Upper lobe of left lung (tissue), 6 donors: ENCODE measurements at regions not wholly inside any gene's neighbourhood (a gene's known extent, or its start where the extent isn't known, plus 50 kb on each side); places are given as distances from the start of the nearest gene placed in this dataset.

Experiments used
- ATAC-seq, 2 donors: fragments of 200-7000 bp; cut with Tn5 transposase; one replicate each; pipeline ENCODE4 v1.9.1; 2022; ENCODE audit warnings: mild to moderate bottlenecking in 2 of 2, moderate library complexity in 2 of 2; ENCODE audit not compliant: low FRiP score in 2 of 2
- DNase-seq, 2 donors: peaks; one replicate each; pipeline ENCODE4 v3.0.0-alpha.2; 2019 to 2020
- H3K27ac ChIP-seq, 4 donors: fragments of 200-600 bp; sonication (generic); one replicate each; pipeline ENCODE4 v1.5.1; 2016 to 2019
- H3K27me3 ChIP-seq, 4 donors: fragments of 200-600 bp; sonication (generic); one replicate each; pipeline ENCODE4 v1.5.1; 2017 to 2019
- H3K36me3 ChIP-seq, 4 donors: fragments of 200-600 bp; sonication (generic); one replicate each; pipeline ENCODE4 v1.5.1; 2016 to 2019
- H3K4me1 ChIP-seq, 4 donors: fragments of 200-600 bp; sonication (generic); one replicate each; pipeline ENCODE4 v1.5.1; 2018 to 2019
- H3K4me3 ChIP-seq, 4 donors: fragments of 200-600 bp; sonication (generic); one replicate each; pipeline ENCODE4 v1.5.1; 2017 to 2019; ENCODE audit warnings: mild to moderate bottlenecking in 2 of 4, moderate library complexity in 1 of 4
- H3K9me3 ChIP-seq, 4 donors: fragments of 200-600 bp; sonication (generic); one replicate each; pipeline ENCODE4 v1.5.1; 2018 to 2019
- CTCF ChIP-seq, 6 experiments: fragments of 450-650 bp in 4 of 6; fragments of 200-600 bp in 2 of 6; sonication (generic) in 2 of 6; IDR thresholded peaks; one replicate each; pipeline ENCODE4 v1.5.1; 2016 to 2019; ENCODE audit warnings: antibody characterized with exemption in 6 of 6
- EP300 ChIP-seq, 4 donors: sonication (generic); formaldehyde crosslinking; IDR thresholded peaks; one replicate each; pipeline ENCODE4 v1.5.1; 2017; ENCODE audit warnings: antibody characterized with exemption in 4 of 4, control low read depth in 2 of 4
- POLR2A ChIP-seq, 4 donors: fragments of 450-650 bp; IDR thresholded peaks; one replicate each; pipeline ENCODE4 v1.5.1; 2016 to 2017; ENCODE audit warnings: antibody characterized with exemption in 4 of 4, mild to moderate bottlenecking in 2 of 4
- POLR2AphosphoS5 ChIP-seq, 2 donors: sonication (generic); formaldehyde crosslinking; IDR thresholded peaks; one replicate each; pipeline ENCODE4 v1.5.1; 2017; ENCODE audit warnings: antibody characterized with exemption in 2 of 2
- WGBS, 2 donors: methylation state at CpG; one replicate each; pipeline ENCODE4 v1.1.5; 2017 to 2018; 5-methylcytosine and 5-hydroxymethylcytosine counted together
- donor health status: DM: no; HTN: no; CAD: no; lungs with moderate emphysema.
- donor health status: DM: no; HTN: yes; CAD: no; lungs with severe emphysema.

DNA sequence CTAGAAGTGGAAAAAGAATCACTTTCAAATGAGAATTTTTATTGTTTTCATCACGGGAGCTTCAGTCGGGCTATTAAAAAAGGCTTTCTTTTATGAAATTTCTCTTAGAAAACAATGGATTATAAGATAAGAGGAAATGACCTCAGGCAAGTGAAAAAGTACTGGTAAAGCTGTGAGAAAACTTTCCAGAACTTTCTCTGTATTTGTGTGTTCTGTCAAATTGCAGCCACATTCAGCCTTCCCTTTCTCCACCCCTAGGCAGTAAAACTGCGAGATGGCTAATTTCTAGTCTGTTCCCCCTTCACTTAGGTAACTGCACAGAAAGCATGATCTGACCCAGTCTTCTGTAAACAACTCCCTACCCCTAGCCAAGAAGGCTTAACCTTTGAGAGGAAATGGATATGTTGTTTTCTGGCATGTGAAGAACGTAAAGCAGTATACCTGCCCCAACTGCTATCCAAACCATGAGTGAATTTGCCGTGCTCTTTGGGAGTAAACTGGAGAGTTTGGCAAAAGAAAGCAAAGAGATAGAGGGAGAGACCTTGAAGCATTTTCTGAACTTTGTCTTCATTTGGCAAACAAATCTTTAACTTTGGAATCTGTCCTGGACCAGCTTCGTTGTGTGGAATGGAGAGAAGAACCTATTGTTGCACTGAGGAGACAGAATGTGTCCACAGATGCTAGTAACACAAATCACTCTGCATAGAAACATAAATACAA, 105.4 kb downstream of the ETAA1 start:
- DNase-seq (no peak), ATAC-seq (no peak)
- H3K4me1 ChIP-seq = no peaks in the 10 kb centered on the region
- WGBS, 2 donors = 76 to 78% methylated on average over 6 of the region's 6 CpGs
- no peak overlapping the region for H3K27ac ChIP-seq
- H3K27me3 ChIP-seq = no peaks in the 10 kb centered on the region
- no peaks in the 10 kb centered on the region for H3K9me3 ChIP-seq
- TF ChIP-seq CTCF (IDR thresholded peaks at IDR 0.05) (no peak), POLR2A (IDR thresholded peaks at IDR 0.05) (no peak), POLR2AphosphoS5 (IDR thresholded peaks at IDR 0.05) (no peak), EP300 (IDR thresholded peaks at IDR 0.05) (no peak)
- no peak overlapping the region for H3K4me3 ChIP-seq
- no peaks in the 10 kb centered on the region for H3K36me3 ChIP-seq

GRCh38 chr2:67503066-67503795, 106.1 kb downstream of the ETAA1 start:
- Histone ChIP-seq H3K27ac (no peak overlapping the region), H3K27me3 (no peaks in the 10 kb centered on the region), H3K4me3 (no peak overlapping the region), H3K9me3 (no peaks in the 10 kb centered on the region), H3K36me3 (no peaks in the 10 kb centered on the region), H3K4me1 (no peaks in the 10 kb centered on the region)
- 62 to 77% methylated on average over 4 of the region's 4 CpGs for WGBS, 2 donors
- ATAC-seq = peak in 1 of 2 donors; percentile 29
- no peak for DNase-seq
- TF ChIP-seq POLR2A (IDR thresholded peaks at IDR 0.05) (no peak), POLR2AphosphoS5 (IDR thresholded peaks at IDR 0.05) (no peak), CTCF (IDR thresholded peaks at IDR 0.05) (no peak), EP300 (IDR thresholded peaks at IDR 0.05) (no peak)

- DNase-seq = no peak
- H3K36me3 ChIP-seq = no peaks in the 10 kb centered on the region
- H3K4me1 ChIP-seq = peaks cover 0 to 4% (median 0%) of the 10 kb centered on the region in 4 donors
- no peaks in the 10 kb centered on the region for H3K9me3 ChIP-seq
- ATAC-seq = no peak
- no peaks in the 10 kb centered on the region for H3K27me3 ChIP-seq
- H3K27ac ChIP-seq = no peak overlapping the region
- 61 to 67% methylated on average over 3 of the region's 3 CpGs for WGBS, 2 donors
- no peak overlapping the region for H3K4me3 ChIP-seq
- no peak for TF ChIP-seq EP300 (IDR thresholded peaks at IDR 0.05)
- TF ChIP-seq POLR2A (IDR thresholded peaks at IDR 0.05) = no peak
- no peak for TF ChIP-seq CTCF (IDR thresholded peaks at IDR 0.05)
- TF ChIP-seq POLR2AphosphoS5 (IDR thresholded peaks at IDR 0.05) = no peak
Measured at GRCh38 chr2:67510745-67511144, 113.6 kb downstream of the ETAA1 start.

DNA sequence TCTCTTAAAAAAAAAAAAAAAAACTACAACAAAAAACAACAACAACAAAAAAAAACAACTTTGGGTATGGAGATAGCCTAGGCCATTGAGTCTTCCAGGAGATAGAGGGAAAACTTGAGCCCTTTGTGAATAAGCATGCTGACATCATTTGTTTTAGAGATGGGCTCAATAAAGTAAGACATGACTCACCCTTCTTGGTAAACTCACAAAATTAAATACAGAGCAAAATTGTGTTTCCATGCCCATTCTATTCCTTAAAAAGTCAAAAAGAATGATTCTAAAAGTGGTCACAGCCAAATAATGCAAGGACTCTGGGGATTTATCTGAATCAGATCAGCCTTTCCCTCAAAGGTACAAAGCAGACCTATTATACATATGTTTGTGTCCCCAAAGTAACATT, 117.4 kb downstream of the ETAA1 start:
- no peak for DNase-seq
- no peak overlapping the region for H3K27ac ChIP-seq
- no peaks in the 10 kb centered on the region for H3K36me3 ChIP-seq
- H3K9me3 ChIP-seq = no peaks in the 10 kb centered on the region
- no peak overlapping the region for H3K4me3 ChIP-seq
- no peaks in the 10 kb centered on the region for H3K27me3 ChIP-seq
- no peak for TF ChIP-seq CTCF (IDR thresholded peaks at IDR 0.05)
- TF ChIP-seq EP300 (IDR thresholded peaks at IDR 0.05) = no peak
- TF ChIP-seq POLR2AphosphoS5 (IDR thresholded peaks at IDR 0.05) = no peak
- no peak for TF ChIP-seq POLR2A (IDR thresholded peaks at IDR 0.05)
- H3K4me1 ChIP-seq = peaks cover 0 to 4% (median 0%) of the 10 kb centered on the region in 4 donors
- no peak for ATAC-seq
